ENCODE measurements at regions not wholly inside any gene's neighbourhood (a gene's known extent, or its start where the extent isn't known, plus 50 kb on each side); places are given as distances from the start of the nearest gene placed in this dataset.

- no peaks in the 10 kb centered on the region for H3K27me3 ChIP-seq (ENCODE audit: control insufficient read depth, insufficient read depth)
- DNase-seq (peak in 2 of 3 donors; percentile 55 to 71), ATAC-seq (peak; percentile 19 to 48)
- intact Hi-C loops (cut with DNase I) = loop anchor here (2.0 to 10.0 kb wide), 3 partner anchors 184 to 202 kb away; partner anchors contain the start of gene FGF19 (in 1 of the 4)
- H3K4me3 ChIP-seq (ENCODE audit: low read length) = no peak overlapping the region
- H3K4me1 ChIP-seq (ENCODE audit: control insufficient read depth, insufficient read depth, low read length) = no peaks in the 10 kb centered on the region
- WGBS = 19% methylated on average over 13 of the region's 13 CpGs
- no peaks in the 10 kb centered on the region for H3K9me3 ChIP-seq (ENCODE audit: control insufficient read depth, low read length)
- H3K27ac ChIP-seq (ENCODE audit: low read length) = no peak overlapping the region
Measured at GRCh38 chr11:69888483-69889181, 69.4 kb upstream of the FGF3 start.

- Histone ChIP-seq H3K9me3 (ENCODE audit: control insufficient read depth, low read length) (no peaks in the 10 kb centered on the region), H3K4me3 (ENCODE audit: low read length) (no peak overlapping the region), H3K27ac (ENCODE audit: low read length) (no peak overlapping the region), H3K27me3 (ENCODE audit: control insufficient read depth, insufficient read depth) (no peaks in the 10 kb centered on the region), H3K4me1 (ENCODE audit: control insufficient read depth, insufficient read depth, low read length) (no peaks in the 10 kb centered on the region)
- intact Hi-C loops (cut with DNase I) = loop anchor here (2.0 to 10.0 kb wide), 3 partner anchors 185 to 203 kb away; partner anchors contain the start of gene FGF19 (in 1 of the 4)
- DNase-seq = no peak
- ATAC-seq = no peak
- WGBS = 39% methylated on average over 27 of the region's 27 CpGs
Measured at GRCh38 chr11:69889400-69890318, 70.4 kb upstream of the FGF3 start.

- ATAC-seq (no peak), DNase-seq (peak in 1 of 3 donors; percentile 24)
- intact Hi-C loops (cut with DNase I) = no loop called here
- 88% methylated on average over 6 of the region's 6 CpGs for WGBS
- Histone ChIP-seq H3K27ac (ENCODE audit: low read length) (no peak overlapping the region), H3K27me3 (ENCODE audit: control insufficient read depth, insufficient read depth) (no peaks in the 10 kb centered on the region), H3K9me3 (ENCODE audit: control insufficient read depth, low read length) (no peaks in the 10 kb centered on the region), H3K4me3 (ENCODE audit: low read length) (no peak overlapping the region), H3K4me1 (ENCODE audit: control insufficient read depth, insufficient read depth, low read length) (no peaks in the 10 kb centered on the region)
Measured at GRCh38 chr11:69890476-69890875, 71.3 kb upstream of the FGF3 start.

- Histone ChIP-seq H3K9me3 (ENCODE audit: control insufficient read depth, low read length) (no peaks in the 10 kb centered on the region), H3K4me1 (ENCODE audit: control insufficient read depth, insufficient read depth, low read length) (no peaks in the 10 kb centered on the region), H3K4me3 (ENCODE audit: low read length) (no peak overlapping the region), H3K27me3 (ENCODE audit: control insufficient read depth, insufficient read depth) (no peaks in the 10 kb centered on the region), H3K27ac (ENCODE audit: low read length) (no peak overlapping the region)
- intact Hi-C loops (cut with DNase I) = no loop called here
- ATAC-seq (peak; percentile 16 to 41), DNase-seq (peak in 2 of 3 donors; percentile 18 to 46)
- 55% methylated on average over 46 of the region's 46 CpGs for WGBS
Measured at GRCh38 chr11:69891421-69892236, 72.4 kb upstream of the FGF3 start.

GRCh38 chr11:69892237-69892985 lies 73.2 kb upstream of the FGF3 start:
- ATAC-seq = no peak
- Histone ChIP-seq H3K27me3 (ENCODE audit: control insufficient read depth, insufficient read depth) (no peaks in the 10 kb centered on the region), H3K9me3 (ENCODE audit: control insufficient read depth, low read length) (no peaks in the 10 kb centered on the region), H3K4me3 (ENCODE audit: low read length) (no peak overlapping the region), H3K4me1 (ENCODE audit: control insufficient read depth, insufficient read depth, low read length) (no peaks in the 10 kb centered on the region), H3K27ac (ENCODE audit: low read length) (no peak overlapping the region)
- intact Hi-C loops (cut with DNase I) = no loop called here
- WGBS = 75% methylated on average over 29 of the region's 29 CpGs
- DNase-seq = no peak

- 40% methylated on average over 11 of the region's 11 CpGs for WGBS
- ATAC-seq (no peak), DNase-seq (no peak)
- no peak overlapping the region for H3K27ac ChIP-seq (ENCODE audit: low read length)
- intact Hi-C loops (cut with DNase I) = no loop called here
- no peaks in the 10 kb centered on the region for H3K4me1 ChIP-seq (ENCODE audit: control insufficient read depth, insufficient read depth, low read length)
- H3K27me3 ChIP-seq (ENCODE audit: control insufficient read depth, insufficient read depth) = no peaks in the 10 kb centered on the region
- H3K4me3 ChIP-seq (ENCODE audit: low read length) = no peak overlapping the region
- H3K9me3 ChIP-seq (ENCODE audit: control insufficient read depth, low read length) = no peaks in the 10 kb centered on the region
Measured at GRCh38 chr11:69892986-69893555, 73.9 kb upstream of the FGF3 start.

GRCh38 chr11:69893631-69894030 lies 74.4 kb upstream of the FGF3 start:
- DNase-seq = peak in 1 of 3 donors; percentile 18
- WGBS = 74% methylated on average over 10 of the region's 10 CpGs

GRCh38 chr11:69894181-69894611 lies 75.0 kb upstream of the FGF3 start:
- Histone ChIP-seq H3K27me3 (ENCODE audit: control insufficient read depth, insufficient read depth) (no peaks in the 10 kb centered on the region), H3K27ac (ENCODE audit: low read length) (no peak overlapping the region), H3K4me1 (ENCODE audit: control insufficient read depth, insufficient read depth, low read length) (no peaks in the 10 kb centered on the region), H3K9me3 (ENCODE audit: control insufficient read depth, low read length) (no peaks in the 10 kb centered on the region), H3K4me3 (ENCODE audit: low read length) (no peak overlapping the region)
- ATAC-seq = no peak
- WGBS = 78% methylated on average over 15 of the region's 15 CpGs
- peak in 1 of 3 donors; percentile 40 for DNase-seq
- intact Hi-C loops (cut with DNase I) = no loop called here

More at GRCh38 chr11:69893631-69894030, 74.4 kb upstream of the FGF3 start:
- no peaks in the 10 kb centered on the region for H3K9me3 ChIP-seq (ENCODE audit: control insufficient read depth, low read length)
- no peak for ATAC-seq
- no peak overlapping the region for H3K27ac ChIP-seq (ENCODE audit: low read length)
- H3K4me3 ChIP-seq (ENCODE audit: low read length) = no peak overlapping the region
- no peaks in the 10 kb centered on the region for H3K27me3 ChIP-seq (ENCODE audit: control insufficient read depth, insufficient read depth)
- H3K4me1 ChIP-seq (ENCODE audit: control insufficient read depth, insufficient read depth, low read length) = no peaks in the 10 kb centered on the region
- intact Hi-C loops (cut with DNase I) = no loop called here

GRCh38 chr11:69894648-69895047 lies 75.4 kb upstream of the FGF3 start:
- H3K9me3 ChIP-seq (ENCODE audit: control insufficient read depth, low read length) = no peaks in the 10 kb centered on the region
- H3K4me3 ChIP-seq (ENCODE audit: low read length) = no peak overlapping the region
- intact Hi-C loops (cut with DNase I) = no loop called here
- no peak overlapping the region for H3K27ac ChIP-seq (ENCODE audit: low read length)
- WGBS = 90% methylated on average over 8 of the region's 8 CpGs
- no peaks in the 10 kb centered on the region for H3K27me3 ChIP-seq (ENCODE audit: control insufficient read depth, insufficient read depth)
- DNase-seq (no peak), ATAC-seq (no peak)
- H3K4me1 ChIP-seq (ENCODE audit: control insufficient read depth, insufficient read depth, low read length) = no peaks in the 10 kb centered on the region

- Histone ChIP-seq H3K27ac (ENCODE audit: low read length) (no peak overlapping the region), H3K4me1 (ENCODE audit: control insufficient read depth, insufficient read depth, low read length) (peaks cover 4% of the 10 kb centered on the region), H3K4me3 (ENCODE audit: low read length) (no peak overlapping the region), H3K27me3 (ENCODE audit: control insufficient read depth, insufficient read depth) (no peaks in the 10 kb centered on the region), H3K9me3 (ENCODE audit: control insufficient read depth, low read length) (no peaks in the 10 kb centered on the region)
- intact Hi-C loops (cut with DNase I) = no loop called here
- ATAC-seq (no peak), DNase-seq (no peak)
Measured at GRCh38 chr11:69896250-69896649, 77.0 kb upstream of the FGF3 start.

Measured in right cardiac atrium (tissue), 5 donors.